SK-N-DZ (cell line): ENCODE measurements at regions not wholly inside any gene's neighbourhood (a gene's known extent, or its start where the extent isn't known, plus 50 kb on each side); places are given as distances from the start of the nearest gene placed in this dataset.
A peak's percentile ranks its signal among the peaks of the same experiment; 100 is the strongest.

Experiments
- DNase-seq: peaks from one replicate; pipeline ENCODE4 v3.0.0-alpha.2; 2015; ENCODE audit warnings: low spot score

- no peak for DNase-seq
Observed at GRCh38 chr3:144221761-144222160, 250.1 kb downstream of the DIPK2A start.

DNA sequence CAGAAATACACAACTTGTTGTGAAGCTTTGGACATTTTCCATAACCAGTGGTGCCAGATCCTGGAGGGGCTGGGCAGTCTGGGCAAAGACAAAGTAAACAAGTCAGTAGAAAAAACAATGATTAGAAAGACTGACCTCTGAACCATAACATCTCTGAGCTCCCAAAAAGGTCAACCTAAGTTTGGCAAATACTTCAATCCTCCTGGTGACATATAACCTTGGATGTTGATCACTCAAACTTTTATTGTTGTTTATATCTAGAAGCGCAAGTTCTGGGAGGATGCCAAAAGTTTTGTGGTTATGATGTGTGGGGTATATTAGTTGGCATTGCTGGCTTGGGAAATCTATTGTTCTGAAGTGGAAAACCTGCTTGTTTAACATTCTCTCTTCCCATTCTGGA, 257.7 kb downstream of the DIPK2A start:
- DNase-seq = no peak

DNA sequence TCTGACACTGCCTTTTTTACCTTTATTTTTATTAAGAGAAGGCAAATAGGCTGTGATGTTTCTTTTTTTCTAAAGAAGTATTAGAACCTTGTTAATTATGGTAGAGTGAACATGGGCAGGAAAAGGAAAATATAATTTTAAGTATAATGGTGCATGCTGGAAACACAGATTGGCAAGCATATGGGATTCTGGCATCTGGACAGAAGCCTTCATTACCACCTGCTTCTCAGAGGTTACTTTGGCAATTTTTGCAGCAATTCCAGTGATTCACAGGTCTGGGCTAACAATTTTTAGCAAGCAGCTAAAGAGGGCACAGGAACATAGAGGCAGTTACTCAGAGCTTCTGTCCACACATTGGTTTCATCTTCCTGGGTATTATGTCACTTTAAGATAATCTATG, 258.3 kb downstream of the DIPK2A start:
- no peak for DNase-seq

- DNase-seq = no peak
Observed at GRCh38 chr3:144235489-144235888, 263.9 kb downstream of the DIPK2A start.

DNA sequence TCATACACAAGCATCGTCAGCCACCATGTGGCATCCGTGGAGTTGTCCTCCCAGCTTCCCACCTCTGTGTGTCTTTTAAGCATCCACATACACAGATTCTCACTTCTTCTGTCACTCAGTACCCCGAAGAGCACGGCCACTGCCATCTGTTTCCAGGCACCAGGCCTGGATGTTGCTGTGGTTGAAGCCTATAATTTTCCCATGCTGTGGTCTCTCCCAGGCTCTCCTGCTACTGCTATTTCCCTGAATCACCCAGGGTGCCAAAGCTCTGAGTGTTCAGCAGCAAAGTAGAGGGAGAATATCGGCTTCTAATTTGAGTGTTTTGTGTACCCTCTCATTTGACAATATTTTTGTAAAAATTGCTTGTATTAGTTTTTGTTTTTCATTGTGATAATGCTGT, 265.7 kb downstream of the DIPK2A start:
- no peak for DNase-seq

- DNase-seq = no peak
Observed at GRCh38 chr3:144241404-144241803, 269.8 kb downstream of the DIPK2A start.

GRCh38 chr3:144242747-144243146, 271.1 kb downstream of the DIPK2A start:
- DNase-seq = no peak

DNA sequence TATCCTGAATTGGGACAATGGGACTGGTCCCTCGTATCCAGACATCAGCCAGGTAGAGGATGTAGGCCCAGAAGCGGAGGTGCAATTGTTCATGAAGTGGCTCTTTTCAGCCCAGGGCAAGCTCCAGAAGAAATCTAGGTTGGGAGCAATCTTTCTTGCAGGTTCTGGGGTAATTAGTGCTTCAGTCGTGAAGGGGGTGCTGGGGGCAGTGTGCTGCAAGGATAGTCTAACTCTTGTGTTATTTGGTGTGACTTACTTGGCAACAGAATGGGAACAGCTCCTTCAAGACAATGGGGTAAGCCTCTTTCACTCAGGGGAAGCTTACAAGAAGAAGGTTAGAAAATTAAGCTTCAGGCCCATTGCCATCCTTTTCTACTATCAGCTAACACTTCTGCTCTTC, 273.0 kb downstream of the DIPK2A start:
- DNase-seq = no peak

DNA sequence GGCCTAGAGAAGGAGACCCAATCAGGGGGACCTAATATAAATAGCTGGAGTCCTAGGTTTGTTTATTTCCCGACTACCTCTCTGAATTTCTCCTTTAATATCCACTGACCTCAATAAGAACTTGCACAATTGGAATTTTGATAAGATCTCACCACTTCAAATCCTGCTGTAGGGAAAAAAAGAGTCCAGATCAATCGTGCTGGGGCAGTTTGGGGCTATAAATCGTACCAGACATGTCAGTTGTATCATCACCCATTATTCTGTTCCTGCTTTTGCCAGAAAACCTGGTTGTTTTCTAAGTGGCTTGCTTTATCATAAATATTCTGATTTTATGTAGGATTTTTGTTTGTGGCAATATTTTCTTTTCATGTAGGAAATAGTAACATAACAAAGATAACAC, 281.3 kb downstream of the DIPK2A start:
- peak; percentile 18 for DNase-seq

DNA sequence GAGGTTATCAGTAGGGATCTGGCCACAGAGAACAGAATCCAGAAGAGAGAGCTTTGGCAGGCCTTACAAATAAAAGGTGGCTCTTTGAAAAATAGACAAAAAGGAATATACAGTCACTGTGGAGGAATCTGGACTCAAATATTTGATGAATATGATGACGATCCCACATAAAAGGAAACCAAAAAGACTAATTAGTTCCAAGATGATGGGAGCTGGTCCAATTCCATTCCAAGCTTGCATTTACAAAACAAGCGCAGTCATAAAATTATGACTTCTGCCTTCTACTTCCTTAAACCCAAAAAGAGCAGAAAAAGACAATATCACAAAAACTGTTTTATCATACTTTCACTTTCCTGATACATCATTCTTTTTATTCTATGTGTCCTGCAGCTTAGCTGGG, 285.8 kb downstream of the DIPK2A start:
- no peak for DNase-seq

DNA sequence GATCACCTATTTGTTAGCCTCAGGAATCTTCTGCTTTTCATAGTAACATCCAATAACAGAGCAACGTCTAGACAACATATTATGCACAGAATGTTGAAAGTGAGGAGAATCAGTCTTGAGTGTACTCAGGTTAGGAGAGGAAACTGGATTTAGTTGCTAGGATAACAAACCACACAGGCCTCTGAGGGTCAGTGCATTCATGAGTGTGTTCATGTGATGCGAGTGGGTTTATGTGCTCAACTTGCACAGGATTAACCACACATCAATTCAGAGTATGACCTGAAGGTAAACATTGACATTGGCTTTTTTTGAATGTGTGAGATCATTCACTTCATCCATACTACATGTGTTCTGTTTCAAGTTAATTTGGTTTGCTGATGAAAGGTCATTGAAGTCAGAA, 287.6 kb downstream of the DIPK2A start:
- no peak for DNase-seq

- DNase-seq = no peak
Observed at GRCh38 chr3:144263706-144264105, 292.1 kb downstream of the DIPK2A start.

GRCh38 chr3:144264350-144264749, 292.7 kb downstream of the DIPK2A start:
- no peak for DNase-seq

GRCh38 chr3:144264794-144265193, 293.2 kb downstream of the DIPK2A start:
- DNase-seq = no peak

GRCh38 chr3:144265542-144266100, 294.0 kb downstream of the DIPK2A start:
- no peak for DNase-seq

DNA sequence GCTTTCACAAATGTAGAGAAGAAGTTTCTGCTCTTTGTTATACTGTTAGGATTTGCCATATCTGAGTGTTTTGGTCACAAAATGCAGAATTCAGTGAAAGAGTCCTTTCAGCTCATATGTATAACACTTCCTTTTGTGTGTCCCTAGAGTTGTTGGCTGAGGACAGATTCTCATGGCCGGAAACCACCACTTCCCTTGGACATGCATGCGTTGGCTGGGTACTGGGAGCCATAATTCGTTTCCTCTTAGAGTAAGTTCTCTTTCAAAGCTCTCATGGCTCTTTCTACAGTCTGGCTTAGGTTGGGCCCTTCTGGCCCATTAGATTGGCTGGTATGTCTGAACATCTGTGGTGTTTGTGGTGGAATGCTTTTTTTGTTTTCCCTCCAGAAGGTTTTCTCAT, 298.5 kb downstream of the DIPK2A start:
- no peak for DNase-seq

GRCh38 chr3:144272680-144273079, 301.1 kb downstream of the DIPK2A start:
- no peak for DNase-seq

DNA sequence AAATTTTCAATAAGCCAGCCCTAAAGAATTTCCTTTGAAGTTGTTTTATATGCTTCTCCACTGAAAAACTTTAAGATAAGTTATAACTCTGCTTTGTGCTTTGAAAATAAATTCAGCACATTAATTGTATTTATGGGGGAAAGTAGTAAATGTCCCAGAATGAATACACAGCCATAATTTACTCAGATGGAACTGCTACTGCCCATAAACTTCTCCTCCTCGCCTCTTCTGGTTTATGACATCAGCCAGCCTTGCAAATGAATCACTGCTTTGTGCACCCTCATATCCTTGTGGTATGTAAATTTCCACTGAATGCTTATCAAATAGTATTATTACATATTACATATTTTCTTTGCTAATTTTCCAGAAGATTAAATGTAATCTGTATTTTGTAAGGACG, 302.0 kb downstream of the DIPK2A start:
- DNase-seq = no peak

- DNase-seq = no peak
Observed at GRCh38 chr3:144275005-144275404, 303.4 kb downstream of the DIPK2A start.

- DNase-seq = no peak
Observed at GRCh38 chr3:144282313-144282712, 310.7 kb downstream of the DIPK2A start.

DNA sequence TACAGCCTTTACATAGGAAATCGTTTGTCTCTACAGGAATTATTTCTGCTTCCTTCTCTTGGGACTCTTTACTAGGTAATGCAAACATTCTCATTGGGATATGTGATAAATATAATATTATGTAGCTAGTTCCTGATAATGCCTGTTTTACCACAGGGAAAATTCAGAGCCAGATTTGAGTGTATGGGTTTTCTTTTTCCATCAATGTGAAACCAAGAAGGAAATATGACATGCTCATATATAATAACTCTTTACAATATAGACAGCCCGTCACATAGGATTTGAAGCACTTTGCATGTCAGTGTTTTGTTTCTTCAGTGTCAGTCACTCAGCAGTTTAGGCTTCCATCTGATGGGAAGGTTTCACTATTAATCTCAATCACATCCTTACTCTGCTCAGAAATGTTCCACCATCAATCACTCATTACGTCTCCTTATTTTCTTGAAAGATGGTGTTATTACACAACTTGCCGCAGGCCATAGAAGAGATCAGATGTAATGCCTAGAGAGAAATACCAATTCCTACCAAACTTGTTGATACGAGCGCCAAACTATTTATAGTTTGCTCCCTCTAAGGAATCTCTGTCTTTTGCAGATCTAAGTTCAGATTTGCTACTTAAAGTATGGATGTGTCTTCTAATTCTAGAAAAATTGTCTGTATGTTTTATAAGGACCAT, 314.8 kb downstream of the DIPK2A start:
- DNase-seq = no peak

DNA sequence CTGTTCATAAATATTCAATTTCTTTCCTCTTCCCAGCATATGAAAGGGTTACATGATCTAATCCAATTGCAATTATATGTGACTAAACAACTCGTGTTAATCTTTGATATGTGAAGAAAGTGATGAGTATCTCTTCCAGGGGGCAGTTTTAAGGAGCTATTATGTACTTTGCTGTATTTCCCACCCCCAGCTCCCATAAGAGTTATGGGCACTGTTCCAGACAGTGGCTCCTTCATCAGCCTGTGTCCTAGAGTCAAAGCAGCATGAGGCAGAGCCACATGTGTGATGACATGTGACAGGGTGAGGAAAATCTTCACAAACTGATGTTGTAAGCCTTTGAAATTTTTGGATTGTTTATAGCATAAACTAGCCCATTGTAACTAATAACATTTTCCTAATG, 315.4 kb downstream of the DIPK2A start:
- DNase-seq = no peak

GRCh38 chr3:144289057-144289456, 317.4 kb downstream of the DIPK2A start:
- no peak for DNase-seq
